ENCODE measurements at regions not wholly inside any gene's neighbourhood (a gene's known extent, or its start where the extent isn't known, plus 50 kb on each side); places are given as distances from the start of the nearest gene placed in this dataset.

DNA sequence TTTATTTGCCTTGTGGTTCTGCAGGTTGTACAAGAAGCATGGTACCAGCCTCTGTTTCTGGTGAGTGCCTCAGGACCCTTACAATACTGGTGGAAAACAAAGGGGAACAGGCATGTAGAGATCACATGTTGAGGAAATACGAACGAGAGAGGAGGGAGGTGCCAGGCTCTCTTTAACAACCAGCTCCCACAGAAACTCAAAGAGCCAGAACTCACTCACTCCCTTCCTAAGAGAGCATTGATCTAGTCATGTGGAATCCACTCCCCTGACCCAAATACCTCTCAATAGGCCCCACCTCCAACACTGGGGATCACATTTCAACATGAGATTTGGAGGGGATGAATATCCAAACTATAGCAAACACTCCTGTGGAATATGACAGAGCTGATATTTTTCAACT, 938.0 kb downstream of the GALC start (continued):
- no peak for TF ChIP-seq ZNF622 (IDR thresholded peaks at IDR 0.05)
- TF ChIP-seq SUZ12 (IDR thresholded peaks at IDR 0.05; ENCODE audit: unreplicated experiment): no peak
- TF ChIP-seq CEBPB (IDR thresholded peaks at IDR 0.05; ENCODE audit: borderline replicate concordance in 1 of 2, low read depth in 2 of 2, low read length in 2 of 2): no peak
- no peak for TF ChIP-seq KLF5 (IDR thresholded peaks at IDR 0.05; ENCODE audit: partially characterized antibody)

GRCh38 chr14:87052646-87053225, 940.2 kb downstream of the GALC start:
- SMC1A ChIA-PET (ENCODE audit: uncharacterized antibody, unreplicated experiment): no interaction called here
- Histone ChIP-seq H4K20me1 (ENCODE audit: control insufficient read depth, insufficient read depth) (no peaks in the 10 kb centered on the region), H3K27me3 (replicated peaks in 1 of 2; ENCODE audit: control insufficient read depth in 2 of 2, insufficient read depth in 2 of 2, low read length in 1 of 2) (no peaks in the 10 kb centered on the region), H3K4me3 (no peak overlapping the region), H3K27ac (ENCODE audit: control insufficient read depth, insufficient read depth) (no peak overlapping the region), H3K4me2 (ENCODE audit: control insufficient read depth, insufficient read depth) (no peak overlapping the region), H3K9ac (ENCODE audit: control insufficient read depth, insufficient read depth, low read length) (no peak overlapping the region), H3K9me3 (replicated peaks; ENCODE audit: control insufficient read depth, insufficient read depth, low read length) (no peaks in the 10 kb centered on the region), H3K36me3 (ENCODE audit: control insufficient read depth in 2 of 2, insufficient read depth in 2 of 2, low read length in 1 of 2) (no peaks in the 10 kb centered on the region), H2AFZ (ENCODE audit: control insufficient read depth, low read depth, low read length) (no peak overlapping the region), H3K79me2 (ENCODE audit: control insufficient read depth, insufficient read depth, low read length) (no peaks in the 10 kb centered on the region), H3K4me1 (ENCODE audit: control insufficient read depth, insufficient read depth, low read length) (no peaks in the 10 kb centered on the region)
- FAIRE-seq: no peak
- WGBS (ENCODE audit: insufficient coverage, insufficient replicate concordance, low lambda C conversion rate, missing lambda C conversion rate): 0% methylated on average over 1 of the region's 1 CpG
- CTCF ChIA-PET: interaction anchor here (0.5 kb wide), 1 partner anchor 130 kb away, joined by 3 read pairs; no protein-coding TSS in a partner anchor
- intact Hi-C loops (cut with micrococcal nuclease; ENCODE audit: unreplicated experiment): no loop called here
- no peak for ATAC-seq
- POLR2A ChIA-PET: no interaction called here
- BruUV-seq (replicated peaks): no TSS peak
- in situ Hi-C loops (cut with MboI): no loop called here
- no peak for DNase-seq (ENCODE audit: low read depth, low spot score)
- RAD21 ChIA-PET (ENCODE audit: unreplicated experiment): no interaction called here
- TF ChIP-seq CHD4 (IDR thresholded peaks at IDR 0.05) (no peak), ZBTB33 (IDR thresholded peaks at IDR 0.05) (no peak), TBL1XR1 (IDR thresholded peaks at IDR 0.05; ENCODE audit: low read depth, low read length) (no peak), RFX5 (IDR thresholded peaks at IDR 0.05; ENCODE audit: low read depth, low read length) (no peak), NR2C1 (IDR thresholded peaks at IDR 0.05) (no peak), HDGF (IDR thresholded peaks at IDR 0.05) (no peak), BCL11A (IDR thresholded peaks at IDR 0.05; ENCODE audit: low read depth, low read length) (no peak), BMI1 (IDR thresholded peaks at IDR 0.05; ENCODE audit: borderline replicate concordance) (no peak), ZNF24 (IDR thresholded peaks at IDR 0.05) (no peak), ZNF384 (IDR thresholded peaks at IDR 0.05; ENCODE audit: borderline replicate concordance, low read depth, low read length) (no peak), CEBPB (IDR thresholded peaks at IDR 0.05; ENCODE audit: borderline replicate concordance in 1 of 2, low read depth in 2 of 2, low read length in 2 of 2) (no peak), BCL3 (IDR thresholded peaks at IDR 0.05; ENCODE audit: borderline replicate concordance, insufficient read depth, low read depth, low read length, poor library complexity, severe bottlenecking) (no peak), GABPA (IDR thresholded peaks at IDR 0.05; ENCODE audit: low read depth) (no peak), SKIL (IDR thresholded peaks at IDR 0.05; ENCODE audit: low read depth, poor library complexity, severe bottlenecking) (no peak)
- TF ChIP-seq, protein P1, sequence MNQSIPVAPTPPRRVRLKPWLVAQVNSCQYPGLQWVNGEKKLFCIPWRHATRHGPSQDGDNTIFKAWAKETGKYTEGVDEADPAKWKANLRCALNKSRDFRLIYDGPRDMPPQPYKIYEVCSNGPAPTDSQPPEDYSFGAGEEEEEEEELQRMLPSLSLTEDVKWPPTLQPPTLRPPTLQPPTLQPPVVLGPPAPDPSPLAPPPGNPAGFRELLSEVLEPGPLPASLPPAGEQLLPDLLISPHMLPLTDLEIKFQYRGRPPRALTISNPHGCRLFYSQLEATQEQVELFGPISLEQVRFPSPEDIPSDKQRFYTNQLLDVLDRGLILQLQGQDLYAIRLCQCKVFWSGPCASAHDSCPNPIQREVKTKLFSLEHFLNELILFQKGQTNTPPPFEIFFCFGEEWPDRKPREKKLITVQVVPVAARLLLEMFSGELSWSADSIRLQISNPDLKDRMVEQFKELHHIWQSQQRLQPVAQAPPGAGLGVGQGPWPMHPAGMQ (IDR thresholded peaks at IDR 0.05; ENCODE audit: borderline replicate concordance): no peak
